ENCODE measurements at regions not wholly inside any gene's neighbourhood (a gene's known extent, or its start where the extent isn't known, plus 50 kb on each side); places are given as distances from the start of the nearest gene placed in this dataset.
A peak's percentile ranks its signal among the peaks of the same experiment; 100 is the strongest.
"Not testable (repeated sequence)": the region's sequence is repeated elsewhere in the genome, so short reads cannot be mapped to it uniquely, and the experiment has no call there.

DNA sequence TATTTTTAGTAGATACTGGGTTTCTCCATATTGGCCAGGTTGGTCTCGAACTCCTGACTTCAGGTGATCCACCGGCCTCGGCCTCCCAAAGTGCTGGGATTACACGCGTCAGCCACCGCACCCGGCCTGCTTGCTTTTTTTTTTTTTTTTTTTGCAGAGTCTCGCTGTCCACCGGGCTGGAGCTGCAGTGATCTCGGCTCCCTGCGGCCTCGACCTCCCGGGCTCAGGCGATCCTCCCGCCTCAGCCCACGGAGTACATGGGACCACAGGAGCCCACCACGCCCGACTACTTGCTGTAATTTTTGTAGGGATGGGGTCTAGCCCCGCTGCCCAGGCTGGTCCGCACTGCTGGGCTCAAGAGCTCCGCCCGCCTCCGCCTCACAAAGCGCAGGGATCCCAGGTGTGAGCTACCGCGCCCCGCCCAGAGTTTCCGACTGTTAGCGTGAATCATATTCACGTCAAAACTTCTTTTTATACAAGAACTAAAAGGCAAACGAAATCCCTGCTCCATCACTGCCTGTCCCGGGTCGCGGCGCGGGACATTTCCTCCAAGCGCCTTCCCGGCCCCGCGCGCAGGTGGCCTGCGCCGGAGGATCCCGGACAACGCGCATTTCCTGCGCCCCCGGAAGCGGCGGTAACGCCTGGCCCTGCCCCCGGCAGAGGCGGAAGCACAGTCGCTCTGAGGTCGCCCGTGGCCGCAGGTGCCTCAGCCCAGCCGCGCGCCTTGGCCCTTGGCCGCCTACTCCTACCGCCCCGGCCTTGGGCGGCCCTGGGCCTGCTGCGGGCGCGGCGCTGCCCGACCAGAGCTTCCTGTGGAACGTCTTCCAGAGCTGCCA is 50.9 kb upstream of the APOD start:
- peak overlapping the region; percentile 49 to 59 for H3K27ac ChIP-seq

More for the DNA sequence above, 50.9 kb upstream of the APOD start:
- ATAC-seq (ENCODE audit: insufficient number of reproducible peaks, low FRiP score, low read depth), result peak; percentile 64
- H3K36me3 ChIP-seq; H3K9me3 ChIP-seq; H3K27me3 ChIP-seq (replicated peaks; ENCODE audit: insufficient read depth); H3K4me1 ChIP-seq (ENCODE audit: control insufficient read depth in 1 of 2, low read depth in 2 of 2); DNase-seq (ENCODE audit: low spot score): not testable (repeated sequence)
- peak overlapping the region; percentile 67 for H3K4me3 ChIP-seq

All from thoracic aorta (tissue), 2 donors.